HG02852 (cell line): ENCODE measurements at regions not wholly inside any gene's neighbourhood (a gene's known extent, or its start where the extent isn't known, plus 50 kb on each side); places are given as distances from the start of the nearest gene placed in this dataset.

Experiments used
- ATAC-seq: cut with Tn5 transposase; IDR thresholded peaks from one replicate; pipeline ENCODE4 v1.9.1; 2021; ENCODE audit warnings: mild to moderate bottlenecking, moderate library complexity; ENCODE audit not compliant: unreplicated experiment

DNA sequence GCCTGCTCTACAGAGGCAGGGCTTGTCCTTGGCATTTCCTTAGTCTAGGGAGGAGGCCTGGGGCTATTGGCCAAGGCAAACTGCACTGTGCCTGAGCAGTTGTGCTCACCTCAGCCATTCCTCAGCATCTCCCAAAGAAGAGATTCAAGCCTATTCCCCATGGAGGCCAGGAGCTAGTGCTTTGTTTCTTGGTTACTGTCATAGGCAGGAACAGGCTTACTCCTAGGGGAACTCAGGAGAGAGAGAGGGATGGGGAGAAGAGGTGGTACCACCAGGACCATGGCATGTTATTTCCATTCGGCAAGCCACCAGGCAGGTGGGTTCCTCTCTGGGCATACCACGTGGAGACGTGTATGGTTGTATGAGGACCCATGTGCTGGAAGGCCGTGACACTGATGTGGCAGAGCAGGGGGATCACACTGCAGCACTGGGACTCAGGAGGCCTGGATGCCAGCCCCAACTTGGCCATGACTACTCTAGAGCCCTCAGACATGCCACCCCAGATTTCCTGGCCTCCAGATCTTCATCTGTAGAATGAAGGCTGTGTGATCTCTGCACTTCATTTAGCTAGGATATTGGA, 233.7 kb downstream of the LOXHD1 start:
- ATAC-seq: no peak

DNA sequence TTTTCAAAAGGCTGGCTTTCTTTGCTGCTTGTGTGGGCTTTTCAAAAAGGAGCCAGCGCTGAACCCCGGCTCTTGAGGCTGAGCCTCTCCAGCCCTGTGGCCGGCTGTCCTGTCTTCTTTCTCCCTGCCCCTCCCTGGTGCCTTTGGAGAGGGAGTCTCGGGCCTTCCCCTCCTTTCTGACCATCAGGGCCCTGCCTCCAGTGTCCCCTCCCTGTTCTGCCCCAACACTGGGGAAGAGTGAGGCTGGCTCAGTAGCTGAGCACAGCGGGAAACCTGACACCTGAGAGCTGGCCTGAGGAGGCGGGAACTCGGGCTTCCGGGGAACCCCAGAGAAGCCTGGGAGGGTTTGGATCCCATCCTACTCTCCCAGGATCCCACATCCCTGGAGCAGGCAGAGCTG, 232.1 kb downstream of the LOXHD1 start:
- no peak for ATAC-seq

DNA sequence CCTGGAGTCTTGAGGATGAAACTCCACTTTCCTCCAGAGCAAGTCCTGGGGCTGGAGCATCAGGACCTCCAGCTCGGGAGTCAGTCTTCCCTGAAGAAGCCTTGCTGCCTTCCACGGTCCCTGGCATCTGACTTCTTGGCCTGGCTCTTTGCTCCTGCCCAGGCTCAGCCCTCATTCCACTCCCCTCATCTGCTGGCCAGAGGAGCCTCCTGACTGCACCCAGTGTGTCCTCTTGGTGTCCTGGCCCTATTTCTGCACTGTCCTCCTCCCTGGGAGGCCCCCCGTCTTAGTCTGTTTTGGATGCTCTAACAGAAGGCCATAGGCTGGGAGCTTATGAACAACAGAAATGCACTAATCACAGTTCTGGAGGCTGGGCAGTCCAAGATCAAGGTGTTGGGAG, 231.5 kb downstream of the LOXHD1 start:
- no peak for ATAC-seq

DNA sequence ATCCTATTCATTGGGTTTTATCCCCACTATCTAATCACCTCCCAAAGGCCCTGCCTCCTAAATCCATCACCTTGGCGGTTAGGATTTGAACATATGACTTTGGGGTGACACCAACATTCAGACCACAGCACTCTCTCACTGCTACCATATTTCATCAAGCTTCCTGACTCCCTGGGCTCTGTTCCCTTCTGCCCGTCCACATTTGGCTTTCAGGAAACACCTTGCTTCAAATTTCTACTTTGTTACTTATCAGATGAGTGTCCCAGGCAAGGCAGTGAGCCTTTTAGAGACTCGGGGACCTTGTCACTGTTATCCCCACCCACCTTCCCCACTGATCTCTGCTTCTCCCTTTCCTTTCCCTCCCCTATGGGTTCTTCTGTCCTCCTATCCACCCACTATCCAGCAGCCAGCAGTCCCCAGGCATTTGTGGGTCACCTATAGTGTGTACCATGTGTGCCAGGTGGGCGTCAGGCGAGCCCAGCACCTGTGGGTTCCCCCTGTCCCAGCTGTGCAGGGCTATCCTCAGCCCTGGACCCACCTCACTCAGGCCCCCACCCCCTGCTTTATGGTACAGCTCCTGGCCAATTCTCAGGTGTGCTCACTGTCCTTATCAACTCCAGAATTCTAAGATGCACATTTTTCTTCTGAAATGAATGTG, 230.9 kb downstream of the LOXHD1 start:
- no peak for ATAC-seq

DNA sequence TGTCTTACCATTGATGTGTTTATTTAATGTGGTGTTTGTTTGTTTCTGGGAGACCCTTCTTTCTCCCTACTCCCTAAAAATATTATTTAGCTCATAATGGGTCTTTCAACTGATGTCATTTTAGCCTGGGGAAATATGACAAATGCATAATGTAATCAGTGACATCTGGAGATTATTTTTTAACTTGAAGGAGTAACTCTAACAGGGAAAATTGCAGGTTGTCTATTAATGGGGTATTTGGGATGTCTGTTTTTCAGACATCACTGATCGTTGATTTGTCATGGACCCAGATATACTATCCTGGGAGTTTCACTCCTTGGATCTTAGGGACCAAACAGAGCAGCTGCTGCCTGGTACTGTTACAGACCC, 230.4 kb downstream of the LOXHD1 start:
- no peak for ATAC-seq
